ENCODE measurements at regions not wholly inside any gene's neighbourhood (a gene's known extent, or its start where the extent isn't known, plus 50 kb on each side); places are given as distances from the start of the nearest gene placed in this dataset.

DNA sequence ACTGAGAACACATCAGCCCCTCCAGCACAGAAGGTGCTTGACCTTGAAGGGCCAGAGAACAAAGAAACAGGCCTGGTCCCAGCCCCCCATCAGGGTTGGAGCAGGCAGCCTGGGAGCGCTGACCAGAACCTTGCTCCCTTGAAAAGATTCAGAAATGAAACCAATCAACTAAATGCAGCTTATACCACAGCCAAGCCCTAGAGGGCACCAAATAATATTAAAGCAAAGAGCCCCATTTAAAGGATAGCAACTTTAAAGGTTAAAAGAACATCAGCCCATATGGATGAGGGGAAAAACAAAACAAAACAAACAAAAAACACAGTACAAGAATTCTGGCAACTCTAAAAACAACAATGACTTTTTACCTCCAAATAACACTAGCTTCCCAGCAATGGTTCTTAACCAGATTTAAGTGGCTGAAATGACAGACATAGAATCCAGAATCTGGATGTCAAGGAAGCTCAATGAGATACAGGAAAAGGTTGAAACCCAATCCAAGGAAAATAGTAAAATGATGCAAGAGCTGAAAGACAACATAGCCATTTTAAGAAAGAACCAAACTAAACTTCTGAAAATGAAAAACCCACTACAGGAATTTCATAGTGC lies 471.9 kb downstream of the MTRR start:
- Histone ChIP-seq H3K4me1 (replicated peaks) (no peaks in the 10 kb centered on the region), H3K4me3 (no peak overlapping the region), H3K27ac (no peak overlapping the region), H3K9me3 (replicated peaks) (no peaks in the 10 kb centered on the region), H3K36me3 (no peaks in the 10 kb centered on the region), H3K27me3 (replicated peaks) (no peaks in the 10 kb centered on the region)
- DNase-seq (ENCODE audit: low read depth in 1 of 2, low spot score in 2 of 2) = no peak

DNA sequence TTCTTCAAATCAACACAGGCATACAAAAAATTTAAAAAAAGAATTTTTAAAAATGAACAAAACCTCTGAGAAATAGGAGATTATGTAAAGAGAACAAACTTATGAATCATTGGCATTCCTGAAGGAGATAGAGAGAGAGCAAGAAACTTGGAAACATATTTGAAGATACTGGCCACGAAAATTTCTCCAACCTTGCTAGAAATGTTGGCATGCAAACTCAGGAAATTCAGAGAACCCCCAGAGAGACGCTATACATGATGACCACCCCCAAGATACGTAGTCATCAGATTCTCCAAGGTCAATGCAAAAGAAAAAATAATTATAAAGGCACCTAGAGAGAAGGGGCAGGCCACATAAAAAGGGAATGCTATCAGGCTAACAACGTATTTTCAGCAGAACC lies 472.5 kb downstream of the MTRR start:
- Histone ChIP-seq H3K27ac (no peak overlapping the region), H3K4me3 (no peak overlapping the region), H3K27me3 (replicated peaks) (no peaks in the 10 kb centered on the region), H3K36me3 (no peaks in the 10 kb centered on the region), H3K9me3 (replicated peaks) (no peaks in the 10 kb centered on the region), H3K4me1 (replicated peaks) (no peaks in the 10 kb centered on the region)
- DNase-seq (ENCODE audit: low read depth in 1 of 2, low spot score in 2 of 2) = no peak

- no peaks in the 10 kb centered on the region for H3K4me1 ChIP-seq (replicated peaks)
- DNase-seq (ENCODE audit: low read depth in 1 of 2, low spot score in 2 of 2) = no peak
These were observed 479.0 kb downstream of the MTRR start for GRCh38 chr5:8347984-8348383.

DNA sequence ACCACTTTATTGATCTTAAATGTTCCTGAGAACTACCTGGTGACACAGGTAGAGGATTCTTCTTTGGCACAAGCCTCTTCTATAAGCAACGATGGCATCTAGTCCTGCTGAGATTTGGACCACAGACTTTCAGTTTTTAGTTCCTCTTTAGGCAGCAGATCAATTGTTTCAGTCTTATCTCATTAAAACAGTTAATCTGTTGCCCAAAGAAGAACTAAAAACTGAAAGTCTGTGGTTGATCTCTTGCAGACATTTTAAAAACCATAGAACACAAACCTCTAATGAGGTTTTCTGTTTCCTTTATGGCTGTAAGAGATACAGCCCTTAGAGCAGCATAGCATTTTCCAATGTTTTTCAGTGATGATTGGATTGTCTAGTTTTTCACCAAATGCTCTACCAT lies 480.9 kb downstream of the MTRR start:
- H3K27me3 ChIP-seq (replicated peaks) = no peaks in the 10 kb centered on the region
- H3K27ac ChIP-seq = no peak overlapping the region
- H3K9me3 ChIP-seq (replicated peaks) = no peaks in the 10 kb centered on the region
- no peaks in the 10 kb centered on the region for H3K4me1 ChIP-seq (replicated peaks)
- H3K36me3 ChIP-seq = no peaks in the 10 kb centered on the region
- no peak overlapping the region for H3K4me3 ChIP-seq
- no peak for DNase-seq (ENCODE audit: low read depth in 1 of 2, low spot score in 2 of 2)

More at GRCh38 chr5:8347984-8348383, 479.0 kb downstream of the MTRR start:
- H3K9me3 ChIP-seq (replicated peaks) = no peaks in the 10 kb centered on the region
- H3K27me3 ChIP-seq (replicated peaks) = no peaks in the 10 kb centered on the region
- H3K4me3 ChIP-seq = no peak overlapping the region
- no peak overlapping the region for H3K27ac ChIP-seq
- H3K36me3 ChIP-seq = no peaks in the 10 kb centered on the region

DNA sequence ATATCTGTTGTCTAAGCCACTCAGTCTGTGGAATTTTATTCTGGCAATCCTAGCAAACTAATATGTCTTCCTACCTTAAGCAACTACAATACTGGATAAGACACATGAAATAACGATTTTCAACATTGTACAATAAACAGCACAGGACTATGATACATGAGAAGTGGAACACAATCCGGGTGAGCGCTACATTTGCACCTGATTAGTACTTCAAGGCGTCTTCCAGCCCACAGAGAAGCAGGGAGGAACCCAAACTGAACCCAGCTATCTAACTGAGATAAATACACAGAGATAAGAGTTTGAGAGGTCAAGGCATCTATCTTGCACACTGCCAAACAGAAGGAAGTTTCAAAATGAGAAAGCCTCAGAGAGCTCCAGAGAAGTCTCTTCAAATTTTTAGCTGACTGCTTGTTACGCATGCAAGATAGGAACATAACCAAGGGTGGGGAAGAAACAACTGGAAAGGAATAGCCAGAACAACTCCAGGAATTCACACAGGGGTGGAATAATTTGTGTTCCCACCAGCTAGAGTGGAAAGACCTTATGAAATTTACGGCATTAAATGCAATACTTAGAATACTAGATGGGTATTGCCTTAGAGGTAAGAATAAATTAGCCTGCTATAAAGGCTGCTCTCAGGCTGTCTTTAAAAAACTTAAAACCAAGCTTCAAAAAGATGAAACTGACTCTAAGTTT lies 481.8 kb downstream of the MTRR start:
- Histone ChIP-seq H3K9me3 (replicated peaks) (no peaks in the 10 kb centered on the region), H3K27ac (no peak overlapping the region), H3K4me1 (replicated peaks) (no peaks in the 10 kb centered on the region), H3K27me3 (replicated peaks) (no peaks in the 10 kb centered on the region), H3K36me3 (no peaks in the 10 kb centered on the region), H3K4me3 (no peak overlapping the region)
- DNase-seq (ENCODE audit: low read depth in 1 of 2, low spot score in 2 of 2) = no peak

DNA sequence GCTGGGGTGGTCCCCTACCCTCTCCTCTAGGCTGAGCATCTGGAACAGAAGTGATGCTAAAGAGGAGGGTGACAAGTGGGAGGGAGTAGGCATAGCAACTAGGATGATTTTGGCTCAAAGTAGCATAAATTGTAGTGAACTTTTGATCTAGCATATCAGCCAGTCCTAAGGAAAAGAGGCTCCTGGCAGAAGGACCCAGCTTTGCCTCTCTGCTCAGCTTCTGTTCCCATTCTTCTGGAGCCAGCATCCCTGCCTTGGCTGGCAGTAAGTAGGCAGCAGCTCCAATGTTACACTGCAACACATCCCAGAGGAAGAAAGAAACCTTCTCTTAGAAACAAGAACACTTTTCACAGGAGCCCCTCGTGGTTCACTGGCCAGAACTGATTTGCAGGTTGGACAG lies 487.0 kb downstream of the MTRR start:
- H3K9me3 ChIP-seq (replicated peaks) = no peaks in the 10 kb centered on the region
- no peaks in the 10 kb centered on the region for H3K4me1 ChIP-seq (replicated peaks)
- DNase-seq (ENCODE audit: low read depth in 1 of 2, low spot score in 2 of 2) = no peak
- no peaks in the 10 kb centered on the region for H3K27me3 ChIP-seq (replicated peaks)
- H3K27ac ChIP-seq = no peak overlapping the region
- no peaks in the 10 kb centered on the region for H3K36me3 ChIP-seq
- no peak overlapping the region for H3K4me3 ChIP-seq

GRCh38 chr5:8360012-8360411 lies 491.1 kb downstream of the MTRR start:
- no peak for DNase-seq (ENCODE audit: low read depth in 1 of 2, low spot score in 2 of 2)
- H3K27ac ChIP-seq = no peak overlapping the region
- H3K36me3 ChIP-seq = no peaks in the 10 kb centered on the region
- no peak overlapping the region for H3K4me3 ChIP-seq
- H3K27me3 ChIP-seq (replicated peaks) = no peaks in the 10 kb centered on the region
- H3K9me3 ChIP-seq (replicated peaks) = no peaks in the 10 kb centered on the region
- no peaks in the 10 kb centered on the region for H3K4me1 ChIP-seq (replicated peaks)

- Histone ChIP-seq H3K4me3 (no peak overlapping the region), H3K27me3 (replicated peaks) (no peaks in the 10 kb centered on the region), H3K4me1 (replicated peaks) (no peaks in the 10 kb centered on the region), H3K36me3 (no peaks in the 10 kb centered on the region), H3K27ac (no peak overlapping the region), H3K9me3 (replicated peaks) (no peaks in the 10 kb centered on the region)
- no peak for DNase-seq (ENCODE audit: low read depth in 1 of 2, low spot score in 2 of 2)
These were observed 493.5 kb downstream of the MTRR start for GRCh38 chr5:8362495-8362894.

DNA sequence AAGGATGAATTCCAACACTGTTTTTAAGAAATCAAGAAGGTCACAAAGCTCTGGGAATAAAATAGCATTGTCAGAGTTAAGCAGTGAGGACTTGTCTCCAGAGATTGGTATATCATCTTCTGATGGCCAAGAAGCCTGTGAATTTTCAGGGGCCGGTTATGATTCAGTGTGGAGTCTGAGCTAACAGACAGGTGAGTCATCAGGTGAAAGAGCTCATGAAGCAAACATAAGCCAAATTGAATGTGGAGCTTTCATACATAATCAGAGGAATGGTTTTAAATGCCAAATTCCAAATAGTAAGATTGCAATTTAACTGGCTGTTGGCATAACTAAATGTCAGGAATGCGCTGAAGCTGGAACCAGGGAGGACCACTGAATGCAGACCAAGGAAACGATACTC lies 494.2 kb downstream of the MTRR start:
- Histone ChIP-seq H3K27ac (no peak overlapping the region), H3K4me1 (replicated peaks) (no peaks in the 10 kb centered on the region), H3K4me3 (no peak overlapping the region), H3K27me3 (replicated peaks) (no peaks in the 10 kb centered on the region), H3K9me3 (replicated peaks) (no peaks in the 10 kb centered on the region), H3K36me3 (no peaks in the 10 kb centered on the region)
- DNase-seq (ENCODE audit: low read depth in 1 of 2, low spot score in 2 of 2) = no peak

DNA sequence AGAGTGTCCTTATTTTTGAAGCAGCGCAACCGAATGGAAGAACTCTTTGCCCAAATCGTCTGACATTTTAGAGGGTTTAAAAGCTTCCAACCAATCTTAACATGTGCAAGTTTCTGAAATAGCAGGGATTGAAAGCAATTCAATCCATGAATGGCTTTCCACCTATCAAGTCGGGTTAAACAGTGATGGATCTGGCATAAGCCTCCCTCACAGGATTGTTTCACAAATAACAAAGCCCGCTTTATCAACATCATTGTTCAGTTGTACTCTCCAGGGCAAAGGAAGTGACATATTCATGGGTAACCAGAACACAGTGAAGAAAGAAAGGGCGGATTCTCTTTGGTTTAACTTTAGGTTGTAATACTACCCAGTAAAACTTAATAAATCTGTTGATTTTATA lies 497.3 kb downstream of the MTRR start:
- Histone ChIP-seq H3K4me1 (replicated peaks) (no peaks in the 10 kb centered on the region), H3K36me3 (no peaks in the 10 kb centered on the region), H3K27me3 (replicated peaks) (no peaks in the 10 kb centered on the region), H3K27ac (no peak overlapping the region), H3K4me3 (no peak overlapping the region), H3K9me3 (replicated peaks) (no peaks in the 10 kb centered on the region)
- no peak for DNase-seq (ENCODE audit: low read depth in 1 of 2, low spot score in 2 of 2)

GRCh38 chr5:8376478-8376877 lies 507.5 kb downstream of the MTRR start:
- no peaks in the 10 kb centered on the region for H3K9me3 ChIP-seq (replicated peaks)
- H3K4me1 ChIP-seq (replicated peaks) = no peaks in the 10 kb centered on the region
- DNase-seq (ENCODE audit: low read depth in 1 of 2, low spot score in 2 of 2) = no peak
- no peaks in the 10 kb centered on the region for H3K27me3 ChIP-seq (replicated peaks)
- no peak overlapping the region for H3K4me3 ChIP-seq
- H3K27ac ChIP-seq = no peak overlapping the region
- no peaks in the 10 kb centered on the region for H3K36me3 ChIP-seq

DNA sequence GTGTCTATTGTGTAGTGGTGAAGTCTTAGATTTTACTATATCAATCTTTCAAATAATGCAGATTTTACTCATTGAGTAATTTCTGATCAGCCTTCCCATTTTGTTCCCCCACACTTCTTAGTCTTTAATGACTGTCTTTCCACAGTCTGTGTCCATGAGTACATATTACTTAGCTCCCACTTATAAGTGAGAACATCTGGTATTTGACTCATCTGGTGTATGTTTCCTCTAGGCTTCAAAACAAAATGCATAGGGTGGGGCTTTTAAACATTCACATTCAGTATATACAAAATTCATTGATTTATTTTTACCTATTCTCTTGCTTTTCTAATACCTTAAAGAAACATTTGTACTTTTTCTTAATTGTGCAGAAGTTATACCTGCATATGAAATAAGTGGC lies 513.0 kb downstream of the MTRR start:
- no peaks in the 10 kb centered on the region for H3K27me3 ChIP-seq (replicated peaks)
- H3K9me3 ChIP-seq (replicated peaks) = no peaks in the 10 kb centered on the region
- H3K27ac ChIP-seq = no peak overlapping the region
- H3K4me1 ChIP-seq (replicated peaks) = no peaks in the 10 kb centered on the region
- no peak overlapping the region for H3K4me3 ChIP-seq
- DNase-seq (ENCODE audit: low read depth in 1 of 2, low spot score in 2 of 2) = no peak
- no peaks in the 10 kb centered on the region for H3K36me3 ChIP-seq

DNA sequence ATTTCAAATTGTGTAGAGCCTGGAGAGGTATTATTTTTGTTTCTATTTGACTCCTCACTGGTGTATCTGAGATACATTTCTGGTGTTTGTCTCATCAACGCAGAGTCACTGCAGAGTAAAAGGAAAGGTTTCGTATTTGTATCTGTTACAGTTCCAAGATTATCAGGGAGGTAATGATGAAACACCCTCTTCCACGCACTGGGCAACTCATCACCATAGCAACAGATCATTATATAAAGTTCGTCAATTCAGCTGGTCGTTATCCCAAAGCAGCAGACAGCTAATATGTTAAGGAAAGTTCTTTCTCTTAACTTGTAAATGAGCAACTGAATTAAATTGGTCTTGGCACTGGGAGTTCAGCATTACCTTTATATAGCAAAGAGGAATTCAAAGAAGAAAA lies 513.5 kb downstream of the MTRR start:
- no peaks in the 10 kb centered on the region for H3K36me3 ChIP-seq
- H3K4me3 ChIP-seq = no peak overlapping the region
- no peak overlapping the region for H3K27ac ChIP-seq
- no peaks in the 10 kb centered on the region for H3K4me1 ChIP-seq (replicated peaks)
- no peaks in the 10 kb centered on the region for H3K27me3 ChIP-seq (replicated peaks)
- no peak for DNase-seq (ENCODE audit: low read depth in 1 of 2, low spot score in 2 of 2)
- no peaks in the 10 kb centered on the region for H3K9me3 ChIP-seq (replicated peaks)

DNA sequence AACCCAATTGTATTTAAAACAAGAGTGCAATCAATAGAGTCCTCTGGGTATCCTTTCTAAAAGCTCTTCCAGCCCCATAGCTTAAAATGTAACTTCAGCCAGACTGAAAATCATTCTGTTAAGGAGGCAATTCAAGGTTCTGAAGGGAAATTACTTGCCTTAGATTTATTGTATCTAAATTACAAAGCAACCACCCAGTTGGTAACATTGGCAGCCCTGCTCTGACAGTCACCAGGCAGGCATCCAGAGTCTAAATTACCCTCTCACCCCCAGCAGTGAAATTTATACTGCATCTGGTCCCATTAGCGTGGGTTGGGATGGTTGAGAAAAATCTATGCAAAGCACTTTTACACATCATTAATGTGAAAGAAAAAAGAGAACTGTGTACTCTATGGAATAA lies 514.7 kb downstream of the MTRR start:
- Histone ChIP-seq H3K4me1 (replicated peaks) (no peaks in the 10 kb centered on the region), H3K27me3 (replicated peaks) (no peaks in the 10 kb centered on the region), H3K27ac (no peak overlapping the region), H3K9me3 (replicated peaks) (no peaks in the 10 kb centered on the region), H3K36me3 (no peaks in the 10 kb centered on the region), H3K4me3 (no peak overlapping the region)
- DNase-seq (ENCODE audit: low read depth in 1 of 2, low spot score in 2 of 2) = no peak
